ENCODE measurements at regions not wholly inside any gene's neighbourhood (a gene's known extent, or its start where the extent isn't known, plus 50 kb on each side); places are given as distances from the start of the nearest gene placed in this dataset.

GRCh38 chr6:40263970-40264369, 323.2 kb downstream of the LRFN2 start:
- Histone ChIP-seq H3K27ac (ENCODE audit: low read length) (no peak overlapping the region), H3K9ac (ENCODE audit: low read depth, low read length) (no peak overlapping the region), H3K36me3 (ENCODE audit: insufficient read depth, low read depth, low read length) (no peaks in the 10 kb centered on the region), H3K27me3 (ENCODE audit: insufficient read depth, low read length) (no peaks in the 10 kb centered on the region), H3K4me3 (ENCODE audit: low read length) (no peak overlapping the region), H3K4me1 (ENCODE audit: insufficient read depth, low read length) (no peaks in the 10 kb centered on the region; the same call in 1 of the 2 replicates), H3K9me3 (ENCODE audit: insufficient read depth, low read depth, low read length) (no peaks in the 10 kb centered on the region)

- no peaks in the 10 kb centered on the region for H3K27me3 ChIP-seq (ENCODE audit: insufficient read depth, low read length)
- no peak overlapping the region for H3K9ac ChIP-seq (ENCODE audit: low read depth, low read length)
- H3K36me3 ChIP-seq (ENCODE audit: insufficient read depth, low read depth, low read length) = no peaks in the 10 kb centered on the region
- H3K27ac ChIP-seq (ENCODE audit: low read length) = no peak overlapping the region
- no peak overlapping the region for H3K4me3 ChIP-seq (ENCODE audit: low read length)
- H3K4me1 ChIP-seq (ENCODE audit: insufficient read depth, low read length) = peaks cover 7% of the 10 kb centered on the region; the same call in 1 of the 2 replicates
- no peaks in the 10 kb centered on the region for H3K9me3 ChIP-seq (ENCODE audit: insufficient read depth, low read depth, low read length)
These were observed 324.8 kb downstream of the LRFN2 start for GRCh38 chr6:40262363-40262762.

GRCh38 chr6:40258531-40258930, 324.3 kb upstream of the MOCS1 start:
- no peaks in the 10 kb centered on the region for H3K27me3 ChIP-seq (ENCODE audit: insufficient read depth, low read length)
- no peak overlapping the region for H3K27ac ChIP-seq (ENCODE audit: low read length)
- H3K9me3 ChIP-seq (ENCODE audit: insufficient read depth, low read depth, low read length) = no peaks in the 10 kb centered on the region
- no peaks in the 10 kb centered on the region for H3K36me3 ChIP-seq (ENCODE audit: insufficient read depth, low read depth, low read length)
- no peak overlapping the region for H3K9ac ChIP-seq (ENCODE audit: low read depth, low read length)
- H3K4me3 ChIP-seq (ENCODE audit: low read length) = no peak overlapping the region
- H3K4me1 ChIP-seq (ENCODE audit: insufficient read depth, low read length) = peaks cover 7% of the 10 kb centered on the region; the same call in 1 of the 2 replicates

- H3K27me3 ChIP-seq (ENCODE audit: insufficient read depth, low read length) = no peaks in the 10 kb centered on the region
These were observed 322.6 kb upstream of the MOCS1 start for GRCh38 chr6:40256831-40257230.

GRCh38 chr6:40256224-40256623, 322.0 kb upstream of the MOCS1 start:
- Histone ChIP-seq H3K36me3 (ENCODE audit: insufficient read depth, low read depth, low read length) (no peaks in the 10 kb centered on the region), H3K9ac (ENCODE audit: low read depth, low read length) (no peak overlapping the region), H3K4me3 (ENCODE audit: low read length) (no peak overlapping the region), H3K9me3 (ENCODE audit: insufficient read depth, low read depth, low read length) (no peaks in the 10 kb centered on the region), H3K27ac (ENCODE audit: low read length) (no peak overlapping the region), H3K27me3 (ENCODE audit: insufficient read depth, low read length) (no peaks in the 10 kb centered on the region), H3K4me1 (ENCODE audit: insufficient read depth, low read length) (peaks cover 7% of the 10 kb centered on the region; the same call in 1 of the 2 replicates)

More at GRCh38 chr6:40256831-40257230, 322.6 kb upstream of the MOCS1 start:
- H3K9ac ChIP-seq (ENCODE audit: low read depth, low read length) = no peak overlapping the region
- H3K36me3 ChIP-seq (ENCODE audit: insufficient read depth, low read depth, low read length) = no peaks in the 10 kb centered on the region
- H3K9me3 ChIP-seq (ENCODE audit: insufficient read depth, low read depth, low read length) = no peaks in the 10 kb centered on the region
- H3K27ac ChIP-seq (ENCODE audit: low read length) = no peak overlapping the region
- peaks cover 7% of the 10 kb centered on the region; the same call in 1 of the 2 replicates for H3K4me1 ChIP-seq (ENCODE audit: insufficient read depth, low read length)
- no peak overlapping the region for H3K4me3 ChIP-seq (ENCODE audit: low read length)

GRCh38 chr6:40253420-40253819, 319.2 kb upstream of the MOCS1 start:
- H3K27ac ChIP-seq (ENCODE audit: low read length) = no peak overlapping the region
- H3K36me3 ChIP-seq (ENCODE audit: insufficient read depth, low read depth, low read length) = no peaks in the 10 kb centered on the region
- H3K9ac ChIP-seq (ENCODE audit: low read depth, low read length) = no peak overlapping the region
- peaks cover 2% of the 10 kb centered on the region; the same call in 1 of the 2 replicates for H3K4me1 ChIP-seq (ENCODE audit: insufficient read depth, low read length)
- no peaks in the 10 kb centered on the region for H3K9me3 ChIP-seq (ENCODE audit: insufficient read depth, low read depth, low read length)
- H3K27me3 ChIP-seq (ENCODE audit: insufficient read depth, low read length) = no peaks in the 10 kb centered on the region
- no peak overlapping the region for H3K4me3 ChIP-seq (ENCODE audit: low read length)

GRCh38 chr6:40252531-40253258, 318.4 kb upstream of the MOCS1 start:
- Histone ChIP-seq H3K27ac (ENCODE audit: low read length) (no peak overlapping the region), H3K9ac (ENCODE audit: low read depth, low read length) (no peak overlapping the region), H3K27me3 (ENCODE audit: insufficient read depth, low read length) (no peaks in the 10 kb centered on the region), H3K4me1 (ENCODE audit: insufficient read depth, low read length) (no peaks in the 10 kb centered on the region), H3K4me3 (ENCODE audit: low read length) (no peak overlapping the region), H3K36me3 (ENCODE audit: insufficient read depth, low read depth, low read length) (no peaks in the 10 kb centered on the region), H3K9me3 (ENCODE audit: insufficient read depth, low read depth, low read length) (no peaks in the 10 kb centered on the region)

GRCh38 chr6:40251637-40252300, 317.5 kb upstream of the MOCS1 start:
- Histone ChIP-seq H3K4me1 (ENCODE audit: insufficient read depth, low read length) (no peaks in the 10 kb centered on the region), H3K27me3 (ENCODE audit: insufficient read depth, low read length) (no peaks in the 10 kb centered on the region), H3K36me3 (ENCODE audit: insufficient read depth, low read depth, low read length) (no peaks in the 10 kb centered on the region), H3K9me3 (ENCODE audit: insufficient read depth, low read depth, low read length) (no peaks in the 10 kb centered on the region), H3K27ac (ENCODE audit: low read length) (no peak overlapping the region), H3K4me3 (ENCODE audit: low read length) (no peak overlapping the region), H3K9ac (ENCODE audit: low read depth, low read length) (no peak overlapping the region)

- Histone ChIP-seq H3K36me3 (ENCODE audit: insufficient read depth, low read depth, low read length) (no peaks in the 10 kb centered on the region), H3K27me3 (ENCODE audit: insufficient read depth, low read length) (no peaks in the 10 kb centered on the region)
These were observed 315.7 kb upstream of the MOCS1 start for GRCh38 chr6:40249935-40250334.

GRCh38 chr6:40247516-40248115, 313.4 kb upstream of the MOCS1 start:
- Histone ChIP-seq H3K9ac (ENCODE audit: low read depth, low read length) (no peak overlapping the region), H3K36me3 (ENCODE audit: insufficient read depth, low read depth, low read length) (no peaks in the 10 kb centered on the region), H3K9me3 (ENCODE audit: insufficient read depth, low read depth, low read length) (no peaks in the 10 kb centered on the region), H3K4me1 (ENCODE audit: insufficient read depth, low read length) (no peaks in the 10 kb centered on the region), H3K27me3 (ENCODE audit: insufficient read depth, low read length) (no peaks in the 10 kb centered on the region), H3K4me3 (ENCODE audit: low read length) (no peak overlapping the region), H3K27ac (ENCODE audit: low read length) (no peak overlapping the region)

More at GRCh38 chr6:40249935-40250334, 315.7 kb upstream of the MOCS1 start:
- Histone ChIP-seq H3K9ac (ENCODE audit: low read depth, low read length) (no peak overlapping the region), H3K27ac (ENCODE audit: low read length) (no peak overlapping the region), H3K4me3 (ENCODE audit: low read length) (no peak overlapping the region), H3K9me3 (ENCODE audit: insufficient read depth, low read depth, low read length) (no peaks in the 10 kb centered on the region), H3K4me1 (ENCODE audit: insufficient read depth, low read length) (no peaks in the 10 kb centered on the region)

- H3K4me1 ChIP-seq (ENCODE audit: insufficient read depth, low read length) = no peaks in the 10 kb centered on the region
- H3K4me3 ChIP-seq (ENCODE audit: low read length) = no peak overlapping the region
- no peaks in the 10 kb centered on the region for H3K27me3 ChIP-seq (ENCODE audit: insufficient read depth, low read length)
- H3K27ac ChIP-seq (ENCODE audit: low read length) = no peak overlapping the region
- no peak overlapping the region for H3K9ac ChIP-seq (ENCODE audit: low read depth, low read length)
- no peaks in the 10 kb centered on the region for H3K36me3 ChIP-seq (ENCODE audit: insufficient read depth, low read depth, low read length)
- H3K9me3 ChIP-seq (ENCODE audit: insufficient read depth, low read depth, low read length) = no peaks in the 10 kb centered on the region
These were observed 310.4 kb upstream of the MOCS1 start for GRCh38 chr6:40244699-40245098.
